Lower leg skin (tissue), 4 donors: ENCODE measurements at regions not wholly inside any gene's neighbourhood (a gene's known extent, or its start where the extent isn't known, plus 50 kb on each side); places are given as distances from the start of the nearest gene placed in this dataset.

Experiments used
- DNase-seq, 2 donors: peaks; one replicate each; pipeline ENCODE4 v3.0.0-alpha.2; 2019; ENCODE audit warnings: low spot score in 2 of 2
- H3K4me3 ChIP-seq: fragments of 200-600 bp; sonication (generic); 2 replicates; pipeline ENCODE4 v1.5.1; 2017; ENCODE audit warnings: mild to moderate bottlenecking, low read depth; ENCODE audit not compliant: poor library complexity, severe bottlenecking
- POLR2A ChIP-seq, 2 donors: fragments of 450-650 bp; IDR thresholded peaks; one replicate each; pipeline ENCODE4 v1.6.1; 2016 to 2017; ENCODE audit warnings: antibody characterized with exemption in 2 of 2, mild to moderate bottlenecking in 1 of 2, moderate library complexity in 1 of 2
- WGBS, 2 donors: methylation state at CpG; one replicate each; pipeline ENCODE4 v1.1.5; 2018; 5-methylcytosine and 5-hydroxymethylcytosine counted together
- intact Hi-C: fragments of 100-400 bp; cut with DNase I; formaldehyde crosslinking; loops from one replicate; pipeline ENCODE4 v1.15.0; 2023; ENCODE audit warnings: low total_unique reads
- TF ChIP-seq, protein P1 (sequence below), 3 donors: fragments of 450-650 bp; IDR thresholded peaks; one replicate each; pipeline ENCODE4 v1.5.1; 2016; ENCODE audit warnings: antibody characterized with exemption in 3 of 3, mild to moderate bottlenecking in 3 of 3, moderate library complexity in 2 of 3

DNA sequence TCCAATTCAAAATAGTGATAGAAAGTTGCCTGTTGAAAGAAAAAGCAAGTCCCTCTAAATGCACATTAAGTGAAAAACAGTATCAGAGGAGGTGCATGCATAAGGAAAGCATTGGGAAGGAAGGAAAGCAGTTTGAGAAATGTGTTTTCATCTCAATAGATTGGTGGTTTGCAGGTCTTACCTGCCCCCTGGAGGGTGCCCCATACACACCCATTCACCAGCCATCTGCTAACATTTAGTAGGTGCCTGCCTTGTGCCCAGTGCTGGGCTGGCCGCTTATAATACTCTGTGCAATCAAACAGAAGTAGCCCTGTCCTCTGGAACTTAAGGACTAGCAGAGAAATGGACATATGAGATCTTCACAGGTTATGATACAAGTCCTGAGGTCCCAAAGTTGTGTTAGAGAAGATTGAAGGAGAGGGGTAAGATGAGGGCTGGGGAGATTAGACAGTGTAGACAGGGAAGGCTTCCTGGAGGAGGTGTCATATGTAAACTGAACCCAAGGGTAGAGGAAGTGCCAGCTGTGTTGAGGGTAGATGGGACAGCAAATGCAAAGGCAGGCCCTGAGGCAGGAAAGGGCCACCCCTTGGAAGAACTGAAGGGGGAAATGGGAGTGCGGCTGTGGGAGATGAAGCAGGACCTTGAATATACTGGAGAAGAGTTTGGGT is 184.2 kb downstream of the MN1 start:
- no peak overlapping the region for H3K4me3 ChIP-seq
- intact Hi-C loops = no loop called here
- TF ChIP-seq, protein P1, sequence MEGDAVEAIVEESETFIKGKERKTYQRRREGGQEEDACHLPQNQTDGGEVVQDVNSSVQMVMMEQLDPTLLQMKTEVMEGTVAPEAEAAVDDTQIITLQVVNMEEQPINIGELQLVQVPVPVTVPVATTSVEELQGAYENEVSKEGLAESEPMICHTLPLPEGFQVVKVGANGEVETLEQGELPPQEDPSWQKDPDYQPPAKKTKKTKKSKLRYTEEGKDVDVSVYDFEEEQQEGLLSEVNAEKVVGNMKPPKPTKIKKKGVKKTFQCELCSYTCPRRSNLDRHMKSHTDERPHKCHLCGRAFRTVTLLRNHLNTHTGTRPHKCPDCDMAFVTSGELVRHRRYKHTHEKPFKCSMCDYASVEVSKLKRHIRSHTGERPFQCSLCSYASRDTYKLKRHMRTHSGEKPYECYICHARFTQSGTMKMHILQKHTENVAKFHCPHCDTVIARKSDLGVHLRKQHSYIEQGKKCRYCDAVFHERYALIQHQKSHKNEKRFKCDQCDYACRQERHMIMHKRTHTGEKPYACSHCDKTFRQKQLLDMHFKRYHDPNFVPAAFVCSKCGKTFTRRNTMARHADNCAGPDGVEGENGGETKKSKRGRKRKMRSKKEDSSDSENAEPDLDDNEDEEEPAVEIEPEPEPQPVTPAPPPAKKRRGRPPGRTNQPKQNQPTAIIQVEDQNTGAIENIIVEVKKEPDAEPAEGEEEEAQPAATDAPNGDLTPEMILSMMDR (IDR thresholded peaks at IDR 0.05) = no peak
- no peak for TF ChIP-seq POLR2A (IDR thresholded peaks at IDR 0.05)
- no peak for DNase-seq
- WGBS, 2 donors = 41 to 85% methylated on average over 2 of the region's 2 CpGs

DNA sequence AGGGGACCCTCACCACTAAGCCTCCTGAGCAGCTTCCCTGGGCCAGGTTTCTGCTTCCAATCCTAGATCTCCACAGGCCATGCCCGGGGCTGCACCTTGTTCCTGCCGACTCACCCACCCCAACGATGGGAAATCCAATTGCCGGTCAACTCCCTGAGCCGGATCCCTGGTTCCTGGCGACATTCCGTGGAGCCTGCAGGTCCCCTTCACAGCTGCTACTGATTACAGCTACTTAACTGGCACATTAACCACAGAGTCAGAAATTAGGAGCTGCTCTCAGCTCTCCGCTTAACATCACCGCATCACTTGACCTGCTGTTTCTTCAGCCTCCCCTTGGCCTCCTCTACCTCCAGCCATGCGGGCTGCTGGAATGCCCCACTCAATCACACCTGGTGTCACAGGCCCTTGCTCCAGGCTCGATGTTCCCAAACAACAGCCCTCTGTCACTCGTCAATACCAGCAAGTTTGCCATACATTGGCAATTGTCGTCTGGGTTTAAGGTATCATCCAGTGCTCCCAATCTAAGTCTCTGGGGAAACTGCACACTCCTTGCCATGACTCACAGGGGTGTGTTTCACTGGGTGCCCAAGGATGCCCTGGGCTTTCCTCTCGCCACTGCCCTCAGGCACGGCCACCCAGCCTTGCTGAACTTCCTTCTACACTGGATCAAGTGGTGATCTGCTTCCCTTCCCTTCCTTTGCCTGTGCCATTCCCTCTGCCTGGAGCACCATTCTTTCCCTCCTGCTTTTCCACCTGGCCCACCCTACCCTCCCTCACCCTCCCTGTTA is 181.0 kb downstream of the MN1 start:
- no peak overlapping the region for H3K4me3 ChIP-seq
- intact Hi-C loops = no loop called here
- TF ChIP-seq, protein P1 (IDR thresholded peaks at IDR 0.05) = no peak
- no peak for TF ChIP-seq POLR2A (IDR thresholded peaks at IDR 0.05)
- WGBS, 2 donors = 72 to 84% methylated on average over 15 of the region's 15 CpGs
- DNase-seq = no peak

DNA sequence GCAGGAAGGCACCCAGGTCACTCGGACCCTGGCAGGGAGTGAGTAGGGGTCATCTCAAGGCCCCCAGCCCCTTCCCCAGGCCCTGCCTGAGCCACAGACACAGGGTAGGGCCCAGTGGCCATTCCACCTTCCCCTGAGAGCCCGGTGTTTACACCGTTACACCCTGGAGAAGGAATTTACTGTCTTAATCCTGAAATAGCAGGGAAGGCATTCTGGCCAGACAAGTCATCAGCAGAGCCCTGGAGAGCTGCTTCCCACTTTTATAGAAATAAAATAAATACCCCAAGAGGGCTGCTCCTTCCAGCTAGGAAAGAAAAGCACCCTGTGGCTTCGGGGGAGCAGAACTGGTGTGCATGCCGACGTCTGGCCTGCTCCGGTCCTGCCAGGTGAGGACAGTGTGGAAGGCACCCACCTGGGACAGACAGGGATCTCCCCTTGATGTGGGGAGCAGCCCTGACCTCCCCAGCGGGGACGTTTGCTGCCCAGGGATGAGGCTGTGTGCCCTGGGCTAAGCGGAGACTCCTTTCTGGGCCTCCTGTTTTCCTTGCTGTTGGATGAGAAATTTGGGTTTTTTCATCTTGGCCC is 180.0 kb downstream of the MN1 start:
- intact Hi-C loops = no loop called here
- no peak for TF ChIP-seq POLR2A (IDR thresholded peaks at IDR 0.05)
- TF ChIP-seq, protein P1 (IDR thresholded peaks at IDR 0.05) = no peak
- H3K4me3 ChIP-seq = no peak overlapping the region
- 81 to 87% methylated on average over 10 of the region's 10 CpGs for WGBS, 2 donors
- DNase-seq = no peak

DNA sequence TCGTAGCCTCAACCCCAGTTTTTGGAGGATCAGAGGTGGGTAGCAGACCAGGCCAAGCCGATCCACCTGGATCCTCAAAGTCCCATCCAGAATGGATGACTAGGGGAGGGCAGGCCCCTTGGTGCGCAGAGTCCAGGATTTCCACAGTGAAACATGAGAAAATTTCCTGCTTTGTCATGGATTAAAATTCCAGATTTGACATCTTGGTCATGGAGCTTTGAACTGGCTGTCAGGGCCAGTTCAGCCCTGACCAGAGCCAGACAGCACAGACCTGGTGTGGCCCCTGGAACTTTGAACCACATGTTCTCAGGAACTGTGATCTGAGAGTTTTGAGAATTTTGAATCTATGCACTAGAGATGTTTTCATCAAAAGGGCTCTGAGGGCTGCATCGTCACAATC is 177.5 kb downstream of the MN1 start:
- TF ChIP-seq POLR2A (IDR thresholded peaks at IDR 0.05) = no peak
- TF ChIP-seq, protein P1 (IDR thresholded peaks at IDR 0.05) = no peak
- no peak overlapping the region for H3K4me3 ChIP-seq
- DNase-seq = no peak
- whole genome bisulfite sequencing, 2 donors = 93 to 94% methylated on average over 4 of the region's 4 CpGs
- intact Hi-C loops = no loop called here

DNA sequence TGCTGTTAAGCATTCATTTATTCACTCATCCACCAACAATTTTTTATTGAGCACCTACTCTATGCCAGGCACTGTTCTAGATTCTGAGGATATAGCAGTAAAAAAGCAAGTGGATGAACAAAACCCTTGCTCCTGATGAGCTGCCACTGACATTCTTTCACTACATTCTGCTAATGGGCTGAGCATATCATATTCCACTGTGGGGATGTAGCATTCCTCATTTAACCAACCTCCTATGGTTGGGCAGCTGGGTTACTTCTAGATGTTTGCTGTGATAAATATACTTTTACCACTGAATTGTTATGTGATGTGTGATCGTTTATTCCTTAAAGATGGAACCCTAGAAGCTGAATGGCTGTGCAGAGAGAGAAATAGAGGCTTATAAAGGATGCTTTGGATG is 176.9 kb downstream of the MN1 start:
- no peak for DNase-seq
- no peak for TF ChIP-seq POLR2A (IDR thresholded peaks at IDR 0.05)
- TF ChIP-seq, protein P1 (IDR thresholded peaks at IDR 0.05) = no peak
- no peak overlapping the region for H3K4me3 ChIP-seq
- 0 to 77% methylated on average over 1 of the region's 1 CpG for WGBS, 2 donors
- intact Hi-C loops = no loop called here
